ENCODE measurements at regions not wholly inside any gene's neighbourhood (a gene's known extent, or its start where the extent isn't known, plus 50 kb on each side); places are given as distances from the start of the nearest gene placed in this dataset.

DNA sequence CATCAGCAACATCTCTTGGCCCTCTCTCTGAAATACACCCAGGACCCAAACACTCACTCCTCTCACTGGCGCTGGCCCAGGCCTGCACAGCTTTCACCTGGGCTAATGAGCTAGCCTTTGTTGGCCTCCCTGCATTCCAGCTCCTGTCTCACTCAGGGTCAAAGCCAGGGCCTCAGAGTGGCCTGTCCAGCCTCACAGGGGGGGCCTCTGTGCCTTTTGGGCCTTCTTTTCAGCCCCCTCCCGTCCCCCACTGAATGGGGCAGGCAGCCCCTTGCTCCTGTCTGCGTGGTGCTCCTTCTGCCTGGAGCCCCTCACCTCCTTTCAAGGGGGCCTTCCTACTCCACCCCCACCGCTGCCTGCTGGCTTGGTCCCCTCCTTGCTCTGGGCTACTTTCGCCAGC is 59.0 kb upstream of the PRR23E start:
- no peak for DNase-seq (ENCODE audit: low spot score in 2 of 2)
- no peaks in the 10 kb centered on the region for H3K27me3 ChIP-seq
- H3K36me3 ChIP-seq: no peaks in the 10 kb centered on the region
- H3K9me3 ChIP-seq: no peaks in the 10 kb centered on the region
- intact Hi-C loops (cut with DNase I): no loop called here
- TF ChIP-seq, protein P1, sequence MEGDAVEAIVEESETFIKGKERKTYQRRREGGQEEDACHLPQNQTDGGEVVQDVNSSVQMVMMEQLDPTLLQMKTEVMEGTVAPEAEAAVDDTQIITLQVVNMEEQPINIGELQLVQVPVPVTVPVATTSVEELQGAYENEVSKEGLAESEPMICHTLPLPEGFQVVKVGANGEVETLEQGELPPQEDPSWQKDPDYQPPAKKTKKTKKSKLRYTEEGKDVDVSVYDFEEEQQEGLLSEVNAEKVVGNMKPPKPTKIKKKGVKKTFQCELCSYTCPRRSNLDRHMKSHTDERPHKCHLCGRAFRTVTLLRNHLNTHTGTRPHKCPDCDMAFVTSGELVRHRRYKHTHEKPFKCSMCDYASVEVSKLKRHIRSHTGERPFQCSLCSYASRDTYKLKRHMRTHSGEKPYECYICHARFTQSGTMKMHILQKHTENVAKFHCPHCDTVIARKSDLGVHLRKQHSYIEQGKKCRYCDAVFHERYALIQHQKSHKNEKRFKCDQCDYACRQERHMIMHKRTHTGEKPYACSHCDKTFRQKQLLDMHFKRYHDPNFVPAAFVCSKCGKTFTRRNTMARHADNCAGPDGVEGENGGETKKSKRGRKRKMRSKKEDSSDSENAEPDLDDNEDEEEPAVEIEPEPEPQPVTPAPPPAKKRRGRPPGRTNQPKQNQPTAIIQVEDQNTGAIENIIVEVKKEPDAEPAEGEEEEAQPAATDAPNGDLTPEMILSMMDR (IDR thresholded peaks at IDR 0.05): no peak
- peaks cover 0 to 4% of the 10 kb centered on the region in 2 donors for H3K4me1 ChIP-seq
- H3K27ac ChIP-seq: no peak overlapping the region
- no peak overlapping the region for H3K4me3 ChIP-seq

DNA sequence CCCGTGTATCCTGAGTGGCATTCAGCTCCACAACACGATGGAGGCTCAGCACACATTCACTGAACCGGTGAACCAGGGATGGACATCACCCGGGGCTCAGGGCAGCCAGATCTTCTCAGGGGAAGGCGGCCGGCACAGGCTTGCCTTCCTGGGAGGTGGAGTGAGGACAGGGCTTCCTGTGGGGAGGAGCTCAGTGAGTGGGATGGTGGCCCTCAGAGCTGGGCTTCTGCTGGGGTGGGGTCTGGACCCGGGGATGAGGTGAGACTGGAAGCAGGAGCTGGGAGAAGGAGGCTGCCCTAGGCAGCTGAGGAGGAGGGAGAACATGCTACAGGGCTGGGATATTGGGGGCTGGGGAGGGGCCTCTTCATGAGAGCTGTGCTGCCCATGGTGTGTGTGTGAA is 58.5 kb upstream of the PRR23E start:
- DNase-seq (ENCODE audit: low spot score in 2 of 2): no peak
- peaks cover 0 to 4% of the 10 kb centered on the region in 2 donors for H3K4me1 ChIP-seq
- H3K27me3 ChIP-seq: no peaks in the 10 kb centered on the region
- TF ChIP-seq, protein P1 (IDR thresholded peaks at IDR 0.05): no peak
- H3K36me3 ChIP-seq: no peaks in the 10 kb centered on the region
- H3K27ac ChIP-seq: no peak overlapping the region
- H3K9me3 ChIP-seq: no peaks in the 10 kb centered on the region
- no peak overlapping the region for H3K4me3 ChIP-seq
- intact Hi-C loops (cut with DNase I): no loop called here

DNA sequence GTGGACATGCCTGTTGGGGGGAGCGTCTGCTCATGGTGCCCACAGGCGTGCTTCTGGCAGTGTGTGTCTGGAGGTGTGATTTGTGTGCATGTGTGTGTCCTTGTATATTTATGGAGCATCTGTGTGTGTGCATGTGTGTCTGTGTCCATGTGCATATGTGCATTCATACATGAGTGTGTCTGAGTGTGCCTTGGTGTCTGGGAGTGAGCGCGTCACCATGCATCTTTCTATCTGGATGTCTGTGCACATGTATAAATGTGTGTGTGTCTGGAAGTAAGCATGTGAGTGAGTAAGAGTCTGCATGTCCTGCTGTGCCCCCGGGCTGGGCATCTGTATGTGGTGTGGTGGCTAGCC is 58.1 kb upstream of the PRR23E start:
- H3K27ac ChIP-seq: no peak overlapping the region
- no peaks in the 10 kb centered on the region for H3K9me3 ChIP-seq
- peaks cover 0 to 4% of the 10 kb centered on the region in 2 donors for H3K4me1 ChIP-seq
- H3K36me3 ChIP-seq: no peaks in the 10 kb centered on the region
- H3K4me3 ChIP-seq: peak overlapping the region; percentile 47 to 56
- no peaks in the 10 kb centered on the region for H3K27me3 ChIP-seq
- TF ChIP-seq, protein P1 (IDR thresholded peaks at IDR 0.05): no peak
- intact Hi-C loops (cut with DNase I): no loop called here
- DNase-seq (ENCODE audit: low spot score in 2 of 2): no peak

DNA sequence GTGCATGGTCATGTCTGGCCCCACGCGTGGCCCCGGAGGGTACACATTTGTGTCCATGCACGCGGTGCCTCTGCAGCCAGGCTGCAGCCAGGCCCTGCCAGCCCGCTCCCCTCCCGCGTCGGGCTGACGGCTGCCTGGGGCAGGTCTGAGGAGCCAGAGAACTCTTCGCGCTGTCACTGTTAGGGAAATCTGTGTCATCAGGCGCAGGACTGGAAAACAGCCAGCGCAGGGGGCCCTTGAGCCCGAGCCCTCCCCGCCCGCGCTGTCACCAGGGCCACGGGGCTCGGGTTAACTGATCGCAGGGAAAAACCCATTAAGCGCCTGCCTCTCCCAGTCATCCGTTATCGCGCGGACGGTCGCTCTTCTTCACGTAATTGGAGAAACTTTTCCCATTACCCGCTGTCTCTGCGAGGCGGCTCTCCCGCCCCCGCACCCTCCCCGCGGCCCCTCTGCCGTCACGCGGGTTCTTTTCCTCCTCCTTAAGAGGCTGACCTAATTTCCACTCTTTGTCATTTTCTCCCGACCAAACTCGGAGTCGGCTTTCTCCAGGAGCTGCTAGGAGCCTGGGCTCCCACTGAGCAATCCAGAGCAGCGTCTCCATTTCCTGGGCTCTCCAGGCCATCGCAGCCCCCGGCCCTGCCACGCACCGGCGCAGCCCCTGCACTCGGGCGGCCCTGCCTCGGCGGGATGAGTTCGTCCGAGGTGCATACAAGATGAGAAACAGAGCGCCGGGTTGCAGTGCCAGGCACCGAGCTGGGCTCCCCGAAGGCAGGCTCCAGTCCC is 57.5 kb upstream of the PRR23E start:
- no peaks in the 10 kb centered on the region for H3K36me3 ChIP-seq
- peaks cover 0 to 4% of the 10 kb centered on the region in 2 donors for H3K4me1 ChIP-seq
- H3K4me3 ChIP-seq: peak overlapping the region; percentile 47 to 56
- DNase-seq (ENCODE audit: low spot score in 2 of 2): no peak
- H3K27ac ChIP-seq: no peak overlapping the region
- H3K9me3 ChIP-seq: no peaks in the 10 kb centered on the region
- TF ChIP-seq, protein P1 (IDR thresholded peaks at IDR 0.05): no peak
- H3K27me3 ChIP-seq: no peaks in the 10 kb centered on the region
- intact Hi-C loops (cut with DNase I): no loop called here

DNA sequence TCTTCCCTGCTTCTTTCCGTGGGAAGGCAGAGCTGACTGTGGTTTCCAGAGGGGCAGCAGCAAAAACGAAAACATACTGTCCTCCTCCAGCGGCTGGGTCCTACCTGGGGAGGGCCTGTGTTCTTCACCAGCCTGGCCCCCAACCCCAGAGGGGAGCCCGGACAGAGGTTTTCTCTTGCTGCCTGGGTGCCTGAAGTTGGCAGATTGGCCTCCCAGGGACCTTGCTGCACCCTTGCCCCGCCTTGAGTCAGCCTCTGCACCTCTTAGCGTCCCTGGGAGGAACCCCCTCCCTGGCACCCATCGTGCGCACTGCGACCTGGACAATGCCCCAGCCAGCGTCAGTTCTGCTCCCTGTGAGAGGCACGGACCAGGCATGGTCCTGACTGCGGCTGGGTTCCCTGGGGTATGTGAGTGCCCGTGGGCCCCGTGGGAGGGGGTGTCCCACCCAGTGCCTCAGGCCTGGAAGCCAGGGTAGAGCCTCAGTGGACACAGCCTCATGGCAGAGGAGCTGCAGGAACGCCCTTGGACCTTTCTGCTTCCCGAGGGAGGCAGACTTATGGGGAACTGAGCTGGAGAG is 56.8 kb upstream of the PRR23E start:
- Histone ChIP-seq H3K9me3 (no peaks in the 10 kb centered on the region), H3K36me3 (no peaks in the 10 kb centered on the region), H3K27me3 (no peaks in the 10 kb centered on the region), H3K4me1 (peaks cover 0 to 4% of the 10 kb centered on the region in 2 donors), H3K4me3 (peak overlapping the region; percentile 47 to 56), H3K27ac (no peak overlapping the region)
- TF ChIP-seq, protein P1 (IDR thresholded peaks at IDR 0.05): no peak
- DNase-seq (ENCODE audit: low spot score in 2 of 2): no peak
- intact Hi-C loops (cut with DNase I): no loop called here
